ENCODE measurements at regions not wholly inside any gene's neighbourhood (a gene's known extent, or its start where the extent isn't known, plus 50 kb on each side); places are given as distances from the start of the nearest gene placed in this dataset.

GRCh38 chr5:118711727-118712126 lies 276.6 kb downstream of the DTWD2 start:
- TF ChIP-seq CTCF (IDR thresholded peaks at IDR 0.05; ENCODE audit: low read depth, low read length) = no peak
- TF ChIP-seq EZH2phosphoT487 (IDR thresholded peaks at IDR 0.05; ENCODE audit: low read depth) = no peak

All from OCI-LY3 (cell line).